Superior temporal gyrus (tissue), 1 donor: ENCODE measurements at regions not wholly inside any gene's neighbourhood (a gene's known extent, or its start where the extent isn't known, plus 50 kb on each side); places are given as distances from the start of the nearest gene placed in this dataset.
"Not testable (repeated sequence)": the region's sequence is repeated elsewhere in the genome, so short reads cannot be mapped to it uniquely, and the experiment has no call there.

Experiments used
- DNase-seq: peaks from one replicate; pipeline ENCODE4 v3.0.0-alpha.2; 2016; ENCODE audit errors: extremely low spot score

DNA sequence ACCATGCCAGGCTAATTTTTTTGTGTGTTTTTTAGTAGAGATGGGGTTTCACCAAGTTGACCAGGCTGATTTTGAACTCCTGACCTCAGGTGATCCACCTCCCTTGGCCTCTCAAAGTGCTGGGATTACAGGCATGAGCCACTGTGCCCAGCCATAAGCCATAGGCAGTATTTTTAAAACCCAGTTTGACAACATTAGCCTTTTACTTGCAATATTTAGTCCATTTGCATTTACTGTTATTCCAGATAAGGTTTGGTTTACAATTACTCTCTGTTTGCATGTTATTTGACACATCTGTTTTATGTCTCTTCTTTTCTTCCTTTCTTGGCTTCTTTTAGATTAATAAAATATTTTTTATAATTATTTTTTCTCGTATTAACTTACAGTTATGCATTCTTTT is 83.6 kb upstream of the EPHB3 start:
- no peak for DNase-seq

- peak; percentile 20 for DNase-seq
These were observed 82.0 kb upstream of the EPHB3 start for GRCh38 chr3:184479426-184480126.

DNA sequence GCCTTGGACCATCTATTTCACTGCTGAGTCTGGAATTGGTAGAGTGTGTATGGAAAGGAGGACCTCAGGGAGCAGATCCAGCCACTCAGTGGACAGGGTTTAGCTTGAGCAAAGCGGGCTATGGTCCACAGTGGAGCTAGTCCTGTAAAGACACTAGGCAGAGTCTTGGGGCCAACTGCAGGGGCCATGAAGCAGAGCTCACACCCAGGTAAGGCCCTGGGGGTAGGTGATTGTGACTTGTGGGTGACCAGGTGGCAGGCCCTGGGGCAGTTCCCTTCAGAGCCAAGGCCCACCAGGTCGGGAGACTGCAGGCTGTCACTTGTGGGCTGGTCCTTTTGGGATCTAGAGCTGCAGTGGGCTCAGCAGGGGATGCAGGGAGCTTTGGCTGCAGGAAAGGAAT is 80.8 kb upstream of the EPHB3 start:
- DNase-seq = no peak

GRCh38 chr3:184481984-184482671 is 79.5 kb upstream of the EPHB3 start:
- no peak for DNase-seq

- DNase-seq = no peak
These were observed 76.3 kb upstream of the EPHB3 start for GRCh38 chr3:184485241-184485640.

- no peak for DNase-seq
These were observed 75.7 kb upstream of the EPHB3 start for GRCh38 chr3:184485906-184486305.

DNA sequence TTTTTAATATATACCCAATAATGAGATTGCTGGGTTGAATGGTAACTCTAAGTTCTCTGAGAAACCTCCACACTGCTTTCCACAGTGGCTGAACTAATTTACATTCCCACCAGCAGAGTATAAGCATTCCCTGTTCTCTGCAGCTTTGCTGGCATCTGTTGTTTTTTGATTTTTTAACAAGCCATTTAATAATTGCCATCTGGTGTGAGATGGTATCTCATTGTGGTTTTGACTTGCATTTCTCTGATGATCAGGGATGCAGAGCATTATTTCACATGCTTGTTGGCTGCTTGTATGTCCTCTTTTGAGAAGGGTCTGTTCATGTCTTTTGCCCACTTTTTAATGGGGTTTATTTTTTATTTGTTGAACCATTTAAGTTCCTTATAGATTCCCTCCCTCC is 75.0 kb upstream of the EPHB3 start:
- DNase-seq = no peak

DNA sequence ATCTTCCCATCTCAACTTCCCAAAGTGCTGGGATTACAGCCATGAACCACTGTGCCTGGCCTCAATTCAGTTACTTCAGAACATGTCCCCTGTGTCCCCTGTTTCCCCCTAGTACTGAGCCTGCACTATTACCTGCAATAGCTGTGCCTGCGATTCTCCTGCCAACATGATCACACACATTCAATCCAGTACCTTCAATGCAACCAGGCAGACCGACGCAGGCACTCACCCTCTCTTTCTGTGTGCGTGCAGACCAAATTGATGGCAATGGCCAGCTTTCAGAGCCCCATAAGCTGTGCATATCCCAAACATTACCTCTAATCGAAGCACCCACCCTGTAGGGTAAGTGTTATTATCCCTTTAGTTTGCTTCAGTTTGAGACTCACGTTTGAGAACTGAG is 73.0 kb upstream of the EPHB3 start:
- DNase-seq = no peak

DNA sequence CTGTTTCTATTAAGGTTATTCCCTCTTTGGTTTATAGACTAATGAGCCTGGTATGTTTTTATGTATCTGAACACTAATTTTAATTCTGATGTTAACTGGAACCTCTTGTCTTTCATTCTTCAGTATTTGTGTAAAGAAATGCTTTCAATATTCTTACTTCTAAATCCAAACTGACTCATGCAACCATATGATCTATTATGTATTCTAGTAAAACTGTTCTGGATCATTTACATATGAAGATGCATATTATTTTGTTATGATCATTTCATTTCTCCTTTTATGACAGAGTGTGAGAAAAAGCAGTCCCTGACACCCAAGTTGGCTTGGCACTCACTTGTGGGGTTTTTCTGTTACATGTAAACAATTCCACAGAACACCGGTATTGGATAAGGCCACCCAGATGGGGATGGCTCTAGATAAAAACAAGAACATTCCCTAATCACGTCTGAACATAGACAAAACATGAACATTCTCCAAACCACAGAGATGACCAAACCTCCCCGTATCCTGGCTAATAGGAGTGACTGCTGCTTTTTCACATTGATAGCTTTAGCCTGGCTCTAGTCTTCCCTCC is 72.2 kb upstream of the EPHB3 start:
- DNase-seq = no peak

DNA sequence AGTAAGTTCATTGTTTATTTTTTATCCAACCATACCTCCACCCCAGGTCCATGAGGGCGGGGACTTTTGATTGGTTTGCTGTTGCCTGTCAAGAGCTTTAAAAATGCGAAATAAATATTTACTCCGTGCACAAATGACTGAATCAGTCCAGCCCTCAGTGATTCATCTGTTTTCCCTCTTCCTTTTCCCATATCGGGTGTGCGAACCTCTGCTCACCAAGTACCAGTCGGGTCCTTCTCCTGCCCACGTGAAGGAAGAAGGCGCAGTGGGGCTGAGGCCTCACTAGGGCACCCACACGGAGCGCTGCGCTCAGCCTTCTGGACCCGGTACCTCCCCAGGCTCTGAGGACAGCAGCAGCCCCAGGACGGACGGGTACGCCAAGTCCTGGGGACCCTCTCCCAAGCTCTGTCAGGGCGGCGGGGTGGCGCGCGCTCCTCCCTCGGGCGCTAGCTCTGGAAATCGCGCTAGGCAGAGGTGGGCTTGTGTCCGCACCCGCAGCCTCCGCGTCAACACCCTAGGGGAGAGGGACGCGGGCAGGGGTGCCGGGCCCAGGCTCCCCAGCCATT is 70.5 kb upstream of the EPHB3 start:
- no peak for DNase-seq

DNA sequence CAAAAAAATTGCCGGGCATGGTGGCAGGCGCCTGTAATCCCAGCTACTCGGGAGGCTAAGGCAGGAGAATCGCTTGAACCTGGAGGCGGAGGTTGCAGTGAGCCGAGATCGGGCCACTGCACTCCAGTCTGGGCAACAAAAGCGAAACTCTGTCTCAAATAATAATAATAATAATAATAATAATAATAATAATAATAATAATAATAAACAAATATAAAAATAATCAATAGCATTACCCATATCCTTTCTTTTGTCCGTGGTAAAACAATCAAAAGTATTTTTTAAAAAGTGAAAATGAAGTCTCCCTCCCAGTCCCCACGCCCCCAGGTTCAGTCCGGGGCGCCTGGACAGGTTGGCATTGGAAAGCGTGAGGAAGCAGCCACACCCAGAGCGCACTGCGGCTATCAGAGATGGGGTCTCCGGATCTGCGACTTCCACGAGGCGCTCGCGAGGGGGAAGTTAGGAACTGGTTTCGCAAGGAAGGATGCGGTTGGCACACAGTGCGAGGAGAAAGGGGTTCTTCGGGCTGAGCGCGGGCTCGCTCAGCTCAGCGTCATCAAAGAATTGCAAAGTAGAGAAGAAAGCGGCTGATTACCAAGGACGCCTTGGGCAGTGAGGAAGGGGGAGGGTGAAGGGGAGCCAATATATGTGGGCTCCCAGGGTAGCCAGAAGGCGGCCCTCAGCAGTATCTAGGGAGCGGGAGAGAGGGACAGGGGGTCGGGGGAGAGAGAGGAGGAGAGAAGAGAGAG is 69.5 kb upstream of the EPHB3 start:
- DNase-seq = no peak

GRCh38 chr3:184496933-184497332 is 64.7 kb upstream of the EPHB3 start:
- no peak for DNase-seq

DNA sequence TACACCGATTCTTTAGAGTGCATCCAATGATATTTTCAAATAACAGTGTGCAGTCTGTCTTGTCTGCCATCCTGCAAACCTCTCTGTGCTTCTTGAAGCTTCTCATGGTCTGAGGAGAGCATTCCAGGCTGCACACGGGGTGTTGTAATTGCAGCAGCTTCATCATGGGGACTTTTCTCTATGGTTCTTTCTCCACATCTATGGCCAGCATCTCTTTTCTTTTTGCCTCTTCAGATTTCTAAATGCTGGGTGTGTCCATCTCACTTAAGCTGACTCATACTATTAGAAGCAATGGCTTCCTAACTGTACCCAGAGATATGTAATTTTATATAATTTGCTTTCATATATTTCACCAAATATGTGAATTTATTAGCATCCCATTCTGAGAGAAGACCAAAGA is 63.8 kb upstream of the EPHB3 start:
- no peak for DNase-seq

DNA sequence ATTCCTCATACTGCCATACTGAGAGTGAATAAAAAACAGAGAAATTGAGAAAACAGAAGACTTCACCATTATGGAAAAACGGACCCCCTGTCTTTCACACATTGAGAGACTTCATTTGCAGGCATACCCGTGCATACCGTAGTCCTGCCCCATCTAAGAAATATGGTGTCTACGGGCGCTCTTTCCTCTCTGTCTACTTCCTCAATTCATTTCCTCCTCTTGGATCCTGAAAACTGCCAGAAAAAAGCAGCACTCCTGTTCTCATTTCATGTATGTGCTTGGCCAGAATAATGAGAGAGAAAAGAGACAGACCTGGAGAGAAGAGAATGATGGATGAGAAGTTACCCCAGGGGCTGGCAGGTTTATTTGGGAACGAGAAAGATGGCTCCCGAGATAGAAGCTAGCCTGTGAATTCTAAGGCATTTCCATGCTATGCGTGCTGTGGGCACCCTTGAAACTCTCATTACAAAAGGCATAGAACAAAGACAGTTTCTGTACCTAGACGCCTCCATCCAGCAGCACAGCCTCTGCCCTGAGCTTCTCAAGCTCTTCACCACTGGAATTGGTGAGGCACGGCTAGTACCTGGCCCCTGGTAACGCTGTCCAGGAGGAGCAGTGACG is 62.5 kb upstream of the EPHB3 start:
- DNase-seq = no peak

DNA sequence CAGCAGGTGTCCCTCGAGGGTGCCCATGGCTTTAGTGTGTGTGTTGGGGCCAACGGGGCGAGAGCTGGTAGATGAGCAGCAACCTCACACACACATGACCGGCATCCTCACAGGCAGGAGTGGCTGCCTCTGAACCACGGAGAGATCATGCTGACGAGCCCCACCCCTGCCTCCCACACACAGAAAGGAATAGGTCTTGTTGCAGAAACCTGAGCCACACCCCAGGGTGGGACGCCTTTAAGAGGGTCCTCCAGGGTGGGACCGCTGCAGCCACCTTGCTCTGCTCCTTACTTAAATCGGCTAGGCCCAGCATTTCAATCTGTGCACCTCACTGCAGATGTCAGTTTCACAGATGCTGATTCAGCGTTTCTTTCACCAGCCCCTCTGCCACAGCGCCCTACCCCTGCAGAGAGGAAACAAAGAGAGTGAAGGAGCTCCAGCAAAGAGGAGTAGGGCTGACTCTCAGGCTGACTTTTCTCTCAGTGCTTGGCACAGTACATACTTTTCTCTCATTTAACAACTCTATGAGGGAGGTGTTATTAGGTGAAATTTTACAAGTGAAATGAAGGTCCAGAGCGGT is 61.2 kb upstream of the EPHB3 start:
- no peak for DNase-seq

- DNase-seq = no peak
These were observed 59.4 kb upstream of the EPHB3 start for GRCh38 chr3:184502123-184502667.

DNA sequence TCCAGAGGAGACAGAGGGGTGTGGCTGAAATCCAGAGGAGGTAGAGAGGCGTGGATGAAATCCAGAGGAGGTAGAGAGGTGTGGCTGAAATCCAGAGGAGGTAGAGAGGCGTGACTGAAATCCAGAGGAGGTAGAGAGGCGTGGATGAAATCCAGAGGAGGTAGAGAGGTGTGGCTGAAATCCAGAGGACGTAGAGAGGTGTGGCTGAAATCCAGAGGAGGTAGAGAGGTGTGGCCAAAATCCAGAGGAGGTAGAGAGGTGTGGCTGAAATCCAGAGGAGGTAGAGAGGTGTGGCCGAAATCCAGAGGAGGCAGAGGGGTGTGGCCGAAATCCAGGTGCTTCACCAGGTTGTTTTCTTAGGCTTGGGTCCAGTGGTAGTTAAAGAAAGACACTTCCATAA is 58.7 kb upstream of the EPHB3 start:
- DNase-seq = not testable (repeated sequence)

DNA sequence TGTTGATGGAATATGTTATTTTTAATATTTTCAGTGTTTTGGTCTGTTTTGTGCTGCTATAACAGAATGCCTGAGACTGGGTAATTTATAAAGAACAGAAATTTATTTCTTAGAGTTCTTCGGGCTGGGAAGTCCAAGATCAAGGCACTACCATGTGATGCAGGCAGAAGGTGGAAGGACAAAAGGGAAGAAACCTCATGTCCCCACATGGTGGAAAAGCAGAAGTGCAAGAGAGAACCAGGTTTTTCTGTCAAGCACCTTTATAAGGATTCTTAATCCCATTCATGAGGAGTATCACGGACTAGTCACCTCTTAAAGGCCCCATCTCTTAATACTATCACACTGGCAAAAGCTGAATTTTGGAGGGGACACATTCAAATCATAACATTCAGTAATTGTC is 57.9 kb upstream of the EPHB3 start:
- DNase-seq = no peak

DNA sequence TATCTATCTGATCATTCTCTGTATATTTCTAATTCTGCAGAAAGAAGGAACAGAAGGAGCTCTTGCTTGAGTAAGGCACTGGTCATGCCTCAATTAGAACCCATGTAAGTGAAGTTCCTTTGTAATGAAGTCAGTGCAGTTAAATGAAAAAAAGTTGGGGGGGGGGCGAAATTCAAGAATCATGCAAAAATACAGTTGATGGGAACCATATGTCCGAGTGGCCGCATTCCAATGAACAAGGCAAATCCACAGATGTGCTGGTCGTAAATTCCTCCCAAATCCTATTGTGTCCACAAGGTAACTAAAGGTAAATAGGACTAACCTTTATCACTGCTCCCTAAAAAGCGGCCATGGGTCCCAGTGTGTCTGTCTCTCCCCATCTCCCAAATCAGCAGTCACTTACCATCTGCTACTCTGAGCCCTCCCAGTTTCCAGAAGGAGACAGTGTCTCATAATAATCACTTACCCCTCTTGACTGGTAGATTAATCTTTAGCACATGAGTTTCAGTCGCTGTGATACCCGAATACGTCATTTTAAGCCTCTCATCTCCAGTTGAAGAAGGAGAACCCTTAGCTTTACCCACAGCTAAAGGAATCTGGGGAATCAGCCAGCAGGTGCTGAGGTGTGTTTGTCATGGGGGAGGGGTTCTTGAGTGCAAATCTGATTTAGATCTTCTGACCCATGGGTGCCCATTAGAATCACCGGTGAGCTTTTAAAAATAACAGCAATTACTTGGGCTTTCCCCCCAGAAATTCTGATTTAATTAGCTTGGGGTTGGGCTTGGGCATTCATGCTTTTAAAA is 56.3 kb upstream of the EPHB3 start:
- no peak for DNase-seq

DNA sequence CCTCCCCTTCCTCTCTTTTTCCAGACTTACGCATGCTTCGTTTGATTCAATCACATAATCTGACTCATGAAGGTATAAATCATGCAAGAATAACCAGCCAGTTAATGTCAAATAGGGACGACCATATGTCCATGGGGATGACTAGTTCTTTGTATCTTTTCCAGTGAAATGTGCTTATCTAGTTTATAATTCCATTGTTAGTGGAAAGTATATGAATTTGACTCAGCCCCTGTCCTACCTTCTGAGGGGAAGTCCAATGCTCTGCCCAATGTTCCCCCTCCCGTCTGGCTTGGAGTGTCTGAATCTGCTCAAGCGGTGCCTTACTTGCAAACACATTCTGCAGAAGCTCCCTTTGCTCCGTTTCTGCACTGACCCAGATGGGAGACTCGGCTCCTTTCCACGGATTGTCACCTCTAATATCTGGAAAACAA is 55.0 kb upstream of the EPHB3 start:
- no peak for DNase-seq
